Liver (tissue), 8 donors: ENCODE measurements at regions not wholly inside any gene's neighbourhood (a gene's known extent, or its start where the extent isn't known, plus 50 kb on each side); places are given as distances from the start of the nearest gene placed in this dataset.
A peak's percentile ranks its signal among the peaks of the same experiment; 100 is the strongest.

Source experiments
- DNase-seq: peaks from one replicate; pipeline ENCODE4 v3.0.0-alpha.2; 2017; ENCODE audit warnings: low spot score
- H3K27ac ChIP-seq, 2 donors: one replicate each; pipeline ENCODE4 v1.7.0; 2013; ENCODE audit warnings: inconsistent platforms in 2 of 2, low read length in 2 of 2, control low read depth in 1 of 2, low read depth in 1 of 2, mild to moderate bottlenecking in 1 of 2
- H3K27me3 ChIP-seq, 4 donors: one replicate each; pipeline versions ENCODE4 v1.6.1 to v1.7.0; 2013; ENCODE audit warnings: low read length in 3 of 4, inconsistent platforms in 1 of 4, mild to moderate bottlenecking in 1 of 4, moderate library complexity in 1 of 4; ENCODE audit not compliant: control insufficient read depth in 4 of 4, insufficient read depth in 4 of 4
- H3K36me3 ChIP-seq, 4 donors: one replicate each; pipeline versions ENCODE4 v1.6.1 to v1.7.0; 2013; ENCODE audit warnings: low read length in 3 of 4, mild to moderate bottlenecking in 3 of 4, low read depth in 1 of 4, moderate library complexity in 1 of 4; ENCODE audit not compliant: control insufficient read depth in 4 of 4, insufficient read depth in 3 of 4
- H3K4me1 ChIP-seq, 4 donors: one replicate each; pipeline versions ENCODE4 v1.6.1 to v1.7.0; 2013; ENCODE audit warnings: low read length in 3 of 4, mild to moderate bottlenecking in 3 of 4, moderate library complexity in 1 of 4; ENCODE audit not compliant: control insufficient read depth in 4 of 4, insufficient read depth in 4 of 4
- H3K4me3 ChIP-seq, 3 donors: one replicate each; pipeline versions ENCODE4 v1.6.1 to v1.7.0; 2013; ENCODE audit warnings: low read length in 3 of 3, control low read depth in 1 of 3, low read depth in 1 of 3, mild to moderate bottlenecking in 1 of 3
- H3K9ac ChIP-seq, 2 donors: one replicate each; pipeline ENCODE4 v1.7.0; 2013; ENCODE audit warnings: low read length in 2 of 2, mild to moderate bottlenecking in 2 of 2, moderate library complexity in 2 of 2, control low read depth in 1 of 2, low read depth in 1 of 2
- H3K9me3 ChIP-seq, 4 donors: one replicate each; pipeline versions ENCODE4 v1.6.1 to v1.7.0; 2013; ENCODE audit warnings: low read length in 3 of 4; ENCODE audit not compliant: control insufficient read depth in 4 of 4
- ATF3 ChIP-seq: IDR thresholded peaks from 2 replicates; pipeline ENCODE4 v1.6.1; 2016; ENCODE audit warnings: antibody characterized with exemption
- CTCF ChIP-seq: fragments of 150-350 bp; IDR thresholded peaks from 2 replicates; pipeline ENCODE4 v1.5.1; 2017; ENCODE audit warnings: improper control_type of control experiment, low read depth, low read length; ENCODE audit not compliant: missing input control
- EGR1 ChIP-seq, 2 donors: IDR thresholded peaks; 2 replicates each; pipeline ENCODE4 v1.6.1; 2016 to 2018; ENCODE audit warnings: antibody characterized with exemption in 2 of 2, low read depth in 2 of 2
- FOXA1 ChIP-seq: IDR thresholded peaks from 2 replicates; pipeline ENCODE4 v1.6.1; 2016; ENCODE audit warnings: antibody characterized with exemption
- FOXA2 ChIP-seq: IDR thresholded peaks from 2 replicates; pipeline ENCODE4 v1.6.1; 2016; ENCODE audit warnings: antibody characterized with exemption
- GABPA ChIP-seq, 2 donors: IDR thresholded peaks in 1 of 2; conservative IDR thresholded peaks in 1 of 2; 2 replicates each; pipeline ENCODE4 v1.6.1; 2016; ENCODE audit warnings: antibody characterized with exemption in 2 of 2, mild to moderate bottlenecking in 1 of 2, moderate library complexity in 1 of 2
- HNF4A ChIP-seq, 2 donors: conservative IDR thresholded peaks; 2 replicates each; pipeline ENCODE4 v1.6.1; 2016; ENCODE audit warnings: antibody characterized with exemption in 2 of 2, mild to moderate bottlenecking in 2 of 2
- HNF4G ChIP-seq: IDR thresholded peaks from 2 replicates; pipeline ENCODE4 v1.6.1; 2016; ENCODE audit warnings: antibody characterized with exemption
- JUND ChIP-seq, 2 donors: IDR thresholded peaks; 2 replicates each; pipeline ENCODE4 v1.6.1; 2016; ENCODE audit warnings: antibody characterized with exemption in 2 of 2
- NR2F2 ChIP-seq: IDR thresholded peaks from 2 replicates; pipeline ENCODE4 v1.6.1; 2016; ENCODE audit warnings: antibody characterized with exemption
- RAD21 ChIP-seq, 2 donors: IDR thresholded peaks; 2 replicates each; pipeline ENCODE4 v1.6.1; 2016; ENCODE audit warnings: antibody characterized with exemption in 2 of 2, mild to moderate bottlenecking in 2 of 2
- REST ChIP-seq: IDR thresholded peaks from 2 replicates; pipeline ENCODE4 v1.6.1; 2016; ENCODE audit warnings: antibody characterized with exemption, mild to moderate bottlenecking
- SP1 ChIP-seq: IDR thresholded peaks from 2 replicates; pipeline ENCODE4 v1.6.1; 2018; ENCODE audit warnings: antibody characterized with exemption, mild to moderate bottlenecking
- TAF1 ChIP-seq: conservative IDR thresholded peaks from 2 replicates; pipeline ENCODE4 v1.6.1; 2016; ENCODE audit warnings: antibody characterized with exemption, mild to moderate bottlenecking
- YY1 ChIP-seq: IDR thresholded peaks from 2 replicates; pipeline ENCODE4 v1.6.1; 2016; ENCODE audit warnings: antibody characterized with exemption, mild to moderate bottlenecking
- ZBTB33 ChIP-seq: IDR thresholded peaks from 2 replicates; pipeline ENCODE4 v1.6.1; 2016; ENCODE audit warnings: antibody characterized with exemption
- WGBS: extraction: QIAGEN DNeasy Blood & Tissue Kit; methylation state at CpG from one replicate; pipeline ENCODE4 v1.1.7; 2013; 5-methylcytosine and 5-hydroxymethylcytosine counted together
- donor health status: healthy.
- donor health status: healthy.
- donor health status: healthy.
- donor health status: healthy.
- donor health status: healthy.

GRCh38 chr20:46823753-46824152, 70.9 kb upstream of the EYA2 start:
- no peak for DNase-seq
- no peaks in the 10 kb centered on the region for H3K36me3 ChIP-seq
- peak overlapping the region; percentile 74 to 79 for H3K27ac ChIP-seq
- H3K9ac ChIP-seq: no peak overlapping the region
- peaks cover 2 to 18% (median 16%) of the 10 kb centered on the region in 4 donors for H3K4me1 ChIP-seq
- whole genome bisulfite sequencing: 34% methylated on average over 3 of the region's 3 CpGs
- H3K9me3 ChIP-seq: no peaks in the 10 kb centered on the region
- no peak overlapping the region for H3K4me3 ChIP-seq
- TF ChIP-seq HNF4A (conservative IDR thresholded peaks at IDR 0.05) (no peak), REST (no peak), FOXA2 (no peak), RAD21 (IDR thresholded peaks at IDR 0.05) (no peak), NR2F2 (no peak), GABPA (IDR thresholded peaks at IDR 0.05 in 1 of 2, conservative IDR thresholded peaks at IDR 0.05 in 1 of 2) (no peak), ATF3 (no peak)
- H3K27me3 ChIP-seq: no peaks in the 10 kb centered on the region

- TF ChIP-seq NR2F2: no peak
- TF ChIP-seq HNF4A (conservative IDR thresholded peaks at IDR 0.05): no peak
- no peak for TF ChIP-seq FOXA1
- TF ChIP-seq ZBTB33: no peak
- no peaks in the 10 kb centered on the region for H3K36me3 ChIP-seq
- no peak overlapping the region for H3K27ac ChIP-seq
- peaks cover 2 to 18% (median 16%) of the 10 kb centered on the region in 4 donors for H3K4me1 ChIP-seq
- no peak for DNase-seq
- no peaks in the 10 kb centered on the region for H3K9me3 ChIP-seq
- H3K4me3 ChIP-seq: no peak overlapping the region
- 58% methylated on average over 3 of the region's 3 CpGs for WGBS
- no peak overlapping the region for H3K9ac ChIP-seq
- no peaks in the 10 kb centered on the region for H3K27me3 ChIP-seq
Measured at GRCh38 chr20:46826343-46826984, 68.2 kb upstream of the EYA2 start.

- 84% methylated on average over 10 of the region's 10 CpGs for WGBS
- H3K4me3 ChIP-seq: no peak overlapping the region
- H3K36me3 ChIP-seq: no peaks in the 10 kb centered on the region
- peaks cover 0 to 12% (median 11%) of the 10 kb centered on the region in 4 donors for H3K4me1 ChIP-seq
- H3K27ac ChIP-seq: no peak overlapping the region
- H3K27me3 ChIP-seq: no peaks in the 10 kb centered on the region
- no peak overlapping the region for H3K9ac ChIP-seq
- no peak for DNase-seq
- no peak for TF ChIP-seq RAD21 (IDR thresholded peaks at IDR 0.05)
- TF ChIP-seq ZBTB33: no peak
- no peak for TF ChIP-seq FOXA1
- no peak for TF ChIP-seq CTCF
- TF ChIP-seq EGR1 (IDR thresholded peaks at IDR 0.05; ENCODE audit: low read depth in 2 of 2): no peak
- no peak for TF ChIP-seq TAF1
- no peak for TF ChIP-seq SP1
- TF ChIP-seq HNF4G: no peak
- TF ChIP-seq JUND (IDR thresholded peaks at IDR 0.05): no peak
- no peak for TF ChIP-seq HNF4A (conservative IDR thresholded peaks at IDR 0.05)
- TF ChIP-seq ATF3: no peak
- no peak for TF ChIP-seq YY1
- peaks cover 0 to 5% (median 0%) of the 10 kb centered on the region in 4 donors for H3K9me3 ChIP-seq
Measured at GRCh38 chr20:46827718-46828458, 66.8 kb upstream of the EYA2 start.
